GM18861 (cell line): ENCODE measurements at regions not wholly inside any gene's neighbourhood (a gene's known extent, or its start where the extent isn't known, plus 50 kb on each side); places are given as distances from the start of the nearest gene placed in this dataset.

Experiments
- ATAC-seq: cut with Tn5 transposase; IDR thresholded peaks from one replicate; pipeline ENCODE4 v1.9.1; 2021; ENCODE audit not compliant: unreplicated experiment

DNA sequence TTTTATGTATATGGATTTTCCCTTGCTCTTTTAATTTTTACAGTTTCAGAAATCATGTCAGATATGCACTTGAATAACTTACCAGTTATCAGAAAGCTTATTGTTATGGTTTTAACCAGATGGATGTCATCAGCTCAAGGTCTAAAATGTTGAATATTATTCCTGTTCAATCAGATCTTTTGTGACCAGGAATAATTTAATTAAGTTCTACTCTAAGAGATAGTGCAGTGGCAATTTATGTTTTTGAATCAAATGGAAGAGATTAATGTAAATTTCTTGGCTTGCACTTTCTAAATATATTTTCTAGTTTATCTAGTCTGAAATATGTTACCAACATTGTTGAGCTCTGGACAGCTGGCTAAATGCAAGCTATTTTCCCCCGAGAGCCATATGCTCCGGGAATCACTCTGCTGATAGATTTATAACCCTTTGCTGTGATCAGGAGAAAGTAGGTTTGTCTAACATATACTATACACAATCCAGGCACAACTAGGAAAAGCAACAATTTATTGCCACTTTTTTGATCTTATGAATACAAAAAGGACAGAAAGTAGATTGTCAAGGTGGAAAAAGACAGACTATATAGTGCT, 76.8 kb upstream of the CD96 start:
- no peak for ATAC-seq

DNA sequence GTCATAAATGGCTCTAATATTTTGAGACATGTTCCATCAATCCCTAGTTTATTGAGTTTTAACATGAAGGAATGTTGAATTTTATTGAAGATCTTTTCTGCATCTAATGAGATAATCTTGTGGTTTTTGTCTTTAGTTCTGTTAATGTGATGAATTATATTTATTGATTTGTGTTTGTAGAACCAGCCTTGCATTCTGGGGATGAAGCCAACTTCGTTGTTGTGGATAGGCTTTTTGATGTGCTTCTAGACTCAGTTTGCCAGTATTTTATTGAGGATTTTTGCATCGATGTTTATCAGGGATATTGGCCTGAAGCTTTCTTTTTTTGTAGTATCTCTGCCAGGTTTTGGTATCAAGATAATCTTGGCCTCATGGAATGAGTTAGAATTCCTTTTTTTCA, 72.0 kb upstream of the CD96 start:
- ATAC-seq = no peak

DNA sequence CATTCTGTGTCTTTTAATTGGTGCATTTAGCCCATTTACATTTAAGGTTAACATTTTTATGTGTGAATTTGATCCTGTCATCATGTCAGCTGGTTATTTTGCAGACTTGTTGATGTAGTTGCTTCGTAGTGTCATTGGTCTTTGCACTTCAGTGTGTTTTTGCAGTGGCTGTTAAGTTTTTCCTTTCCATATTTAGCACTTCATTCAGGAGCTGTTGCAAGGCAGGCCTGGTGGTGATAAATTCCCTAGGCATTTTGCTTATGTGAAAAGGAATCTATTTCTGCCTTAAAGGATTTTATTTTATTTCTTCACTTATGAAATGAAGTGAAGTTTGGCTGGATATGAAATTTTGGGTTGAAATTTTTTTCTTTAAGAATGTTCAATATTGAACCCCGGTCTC, 70.2 kb upstream of the CD96 start:
- no peak for ATAC-seq

GRCh38 chr3:111472556-111472955, 69.4 kb upstream of the CD96 start:
- ATAC-seq = no peak

GRCh38 chr3:111473550-111473949, 68.4 kb upstream of the CD96 start:
- ATAC-seq = no peak

GRCh38 chr3:111476701-111477100, 65.3 kb upstream of the CD96 start:
- ATAC-seq = no peak

- ATAC-seq = no peak
Measured at GRCh38 chr3:111480091-111480490, 61.9 kb upstream of the CD96 start.

GRCh38 chr3:111481551-111481950, 60.4 kb upstream of the CD96 start:
- ATAC-seq = no peak

GRCh38 chr3:111482574-111482973, 59.4 kb upstream of the CD96 start:
- ATAC-seq = no peak

DNA sequence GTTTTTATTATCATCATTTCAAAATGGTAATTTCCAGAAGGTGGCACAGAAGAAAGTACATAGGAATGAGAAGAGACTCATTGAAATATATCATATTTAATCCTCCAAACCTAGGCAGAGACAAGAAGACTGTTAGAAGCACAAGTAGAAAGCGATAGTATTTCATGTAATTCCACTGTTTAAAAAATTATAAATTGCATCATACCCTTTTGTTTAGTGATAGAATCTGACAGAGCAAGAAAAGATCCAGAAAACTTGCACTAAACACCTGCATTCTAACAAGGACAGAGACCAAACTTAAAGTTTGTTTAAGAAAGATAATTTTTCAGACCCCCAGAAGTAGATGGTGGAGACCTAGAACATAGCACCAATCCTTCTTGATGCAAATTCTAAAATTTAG, 56.9 kb upstream of the CD96 start:
- no peak for ATAC-seq
